ENCODE measurements at regions not wholly inside any gene's neighbourhood (a gene's known extent, or its start where the extent isn't known, plus 50 kb on each side); places are given as distances from the start of the nearest gene placed in this dataset.

GRCh38 chr16:72400257-72401083 is 228.5 kb upstream of the PMFBP1 start:
- TF ChIP-seq POLR2A (IDR thresholded peaks at IDR 0.05) (no peak), CTCF (IDR thresholded peaks at IDR 0.05) (peak in 5 of 6 experiments; percentile 15 to 60 (median 59))
- Histone ChIP-seq H3K36me3 (no peaks in the 10 kb centered on the region), H3K4me3 (no peak overlapping the region), H3K4me1 (no peaks in the 10 kb centered on the region), H3K27me3 (no peaks in the 10 kb centered on the region), H3K27ac (no peak overlapping the region), H3K9me3 (no peaks in the 10 kb centered on the region)
- peak in 1 of 3 donors; percentile 54 for DNase-seq

DNA sequence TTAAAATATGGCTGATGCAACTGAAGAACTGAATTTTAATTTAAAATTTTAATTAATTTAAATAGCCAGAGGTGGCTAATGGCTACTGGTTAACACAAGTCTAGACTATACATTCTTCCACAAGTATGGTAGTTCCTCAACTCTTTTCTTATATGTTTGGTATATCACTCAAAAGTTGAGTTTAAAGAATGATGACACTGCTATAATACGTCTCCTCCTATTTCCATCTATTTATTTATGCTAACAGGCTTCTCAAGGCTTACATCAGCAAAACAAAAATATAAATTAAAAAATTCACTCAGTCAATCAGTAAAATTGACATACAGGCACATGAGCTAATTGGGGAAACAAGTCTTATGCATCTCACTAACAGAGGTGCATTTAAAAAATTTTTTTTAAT is 227.9 kb upstream of the PMFBP1 start:
- DNase-seq, result no peak
- Histone ChIP-seq H3K27ac (no peak overlapping the region), H3K36me3 (no peaks in the 10 kb centered on the region), H3K4me3 (no peak overlapping the region), H3K9me3 (no peaks in the 10 kb centered on the region), H3K4me1 (no peaks in the 10 kb centered on the region), H3K27me3 (no peaks in the 10 kb centered on the region)
- TF ChIP-seq CTCF (IDR thresholded peaks at IDR 0.05) (no peak), POLR2A (IDR thresholded peaks at IDR 0.05) (no peak)

DNA sequence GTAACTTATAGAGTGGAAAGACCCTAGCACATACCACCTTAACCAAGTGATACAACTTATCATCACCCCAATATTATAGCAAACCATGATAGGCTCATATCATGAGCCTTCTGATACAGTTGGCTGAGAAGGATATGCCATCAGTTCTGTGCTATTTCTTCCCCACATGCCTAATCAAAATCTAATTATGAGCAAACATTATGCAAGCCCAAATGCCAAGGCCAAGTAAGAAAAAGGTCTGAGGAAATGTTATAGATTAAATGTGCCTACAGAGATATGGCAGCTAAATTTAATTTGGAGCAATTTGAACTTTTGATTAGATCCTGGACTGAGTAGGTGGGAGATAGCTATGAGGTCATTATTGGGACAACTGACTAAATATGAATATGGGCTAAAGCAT is 225.9 kb upstream of the PMFBP1 start:
- no peaks in the 10 kb centered on the region for H3K36me3 ChIP-seq
- no peaks in the 10 kb centered on the region for H3K4me1 ChIP-seq
- H3K9me3 ChIP-seq, result no peaks in the 10 kb centered on the region
- H3K27me3 ChIP-seq, result no peaks in the 10 kb centered on the region
- TF ChIP-seq CTCF (IDR thresholded peaks at IDR 0.05) (no peak), POLR2A (IDR thresholded peaks at IDR 0.05) (no peak)
- no peak for DNase-seq
- no peak overlapping the region for H3K27ac ChIP-seq
- no peak overlapping the region for H3K4me3 ChIP-seq

- H3K36me3 ChIP-seq, result no peaks in the 10 kb centered on the region
- no peaks in the 10 kb centered on the region for H3K9me3 ChIP-seq
- no peak overlapping the region for H3K27ac ChIP-seq
- no peak for TF ChIP-seq POLR2A (IDR thresholded peaks at IDR 0.05)
- no peak for TF ChIP-seq CTCF (IDR thresholded peaks at IDR 0.05)
- H3K4me1 ChIP-seq, result no peaks in the 10 kb centered on the region
- H3K27me3 ChIP-seq, result no peaks in the 10 kb centered on the region
- no peak for DNase-seq
- no peak overlapping the region for H3K4me3 ChIP-seq
Measured at GRCh38 chr16:72394526-72394925, 222.6 kb upstream of the PMFBP1 start.

DNA sequence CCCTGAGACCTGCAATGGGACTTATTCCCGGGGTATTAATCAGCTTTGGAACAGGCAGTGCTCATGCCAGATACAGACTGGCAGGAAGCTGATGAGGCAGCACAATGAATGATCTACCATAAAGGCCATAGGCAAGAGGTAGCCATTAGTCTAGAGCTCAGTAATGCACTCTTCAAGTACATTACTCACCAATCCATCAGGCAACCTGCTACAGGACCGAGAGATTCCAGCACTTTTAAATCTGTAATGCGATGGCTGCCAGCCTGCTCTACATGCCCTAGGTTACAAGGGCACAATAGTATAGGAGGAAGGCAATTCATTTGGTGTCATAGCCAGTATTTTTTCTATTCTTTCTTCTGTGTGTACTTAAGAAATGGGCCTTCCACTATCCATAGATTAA is 217.8 kb upstream of the PMFBP1 start:
- no peaks in the 10 kb centered on the region for H3K9me3 ChIP-seq
- no peaks in the 10 kb centered on the region for H3K27me3 ChIP-seq
- TF ChIP-seq POLR2A (IDR thresholded peaks at IDR 0.05), result no peak
- H3K4me1 ChIP-seq, result no peaks in the 10 kb centered on the region
- H3K36me3 ChIP-seq, result no peaks in the 10 kb centered on the region
- no peak overlapping the region for H3K27ac ChIP-seq
- no peak overlapping the region for H3K4me3 ChIP-seq
- DNase-seq, result no peak

GRCh38 chr16:72388007-72388406 is 216.1 kb upstream of the PMFBP1 start:
- no peaks in the 10 kb centered on the region for H3K9me3 ChIP-seq
- H3K4me3 ChIP-seq, result no peak overlapping the region
- H3K27me3 ChIP-seq, result no peaks in the 10 kb centered on the region
- H3K36me3 ChIP-seq, result no peaks in the 10 kb centered on the region
- no peak for DNase-seq
- TF ChIP-seq CTCF (IDR thresholded peaks at IDR 0.05) (no peak), POLR2A (IDR thresholded peaks at IDR 0.05) (no peak)
- H3K4me1 ChIP-seq, result no peaks in the 10 kb centered on the region
- H3K27ac ChIP-seq, result no peak overlapping the region
